GM19452 (cell line): ENCODE measurements at regions not wholly inside any gene's neighbourhood (a gene's known extent, or its start where the extent isn't known, plus 50 kb on each side); places are given as distances from the start of the nearest gene placed in this dataset.

Source experiments
- ATAC-seq: cut with Tn5 transposase; IDR thresholded peaks from one replicate; pipeline ENCODE4 v1.9.1; 2021; ENCODE audit not compliant: unreplicated experiment

DNA sequence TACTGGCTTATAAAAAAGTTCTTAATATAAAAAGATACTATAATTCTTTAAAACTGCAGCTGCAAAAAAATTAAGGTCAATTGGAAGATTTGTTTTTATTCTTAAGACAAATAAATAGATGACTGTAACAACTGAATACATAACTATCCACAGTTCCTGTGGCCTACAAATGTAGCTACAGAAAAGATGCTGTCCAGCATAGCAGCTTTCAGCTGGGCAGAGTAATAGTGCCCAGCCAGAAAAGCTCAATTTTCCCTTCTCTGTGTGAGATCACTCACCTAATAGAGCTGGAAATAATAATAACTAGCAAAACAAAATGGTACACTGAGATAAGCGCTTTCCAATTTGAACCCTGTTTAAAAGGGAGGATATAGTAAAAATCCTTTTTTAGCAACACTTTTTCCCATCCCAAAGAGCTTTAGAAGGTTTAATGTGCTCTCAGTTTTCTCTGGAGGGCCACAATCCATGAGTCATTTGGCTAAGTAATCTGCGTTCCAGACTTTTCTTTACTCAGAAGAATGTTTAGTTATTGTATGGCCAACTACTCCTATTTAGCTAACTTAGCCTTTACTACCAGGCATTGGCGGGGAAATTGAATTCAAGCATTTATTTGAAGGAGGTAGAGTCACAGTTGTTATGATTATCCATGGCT lies 158.1 kb upstream of the SLC39A10 start:
- no peak for ATAC-seq

DNA sequence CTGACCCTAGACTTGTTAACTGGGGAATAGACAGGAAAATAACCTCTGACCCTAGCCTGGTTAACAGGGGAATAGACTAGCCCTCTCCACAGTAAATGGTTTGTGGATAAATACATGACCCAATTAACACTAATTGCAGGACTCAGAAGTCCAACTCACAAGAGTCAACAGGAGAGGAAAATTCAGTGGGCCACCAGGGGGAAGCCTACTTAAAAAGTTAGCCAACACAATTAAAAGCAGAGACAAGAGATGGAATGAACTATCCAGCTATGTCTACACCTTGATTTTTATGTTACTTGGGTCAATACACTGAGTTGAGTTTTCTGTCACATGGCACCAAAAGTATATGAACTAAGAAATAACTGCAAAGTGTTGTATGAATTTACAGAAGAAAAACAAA lies 158.8 kb upstream of the SLC39A10 start:
- ATAC-seq: no peak

DNA sequence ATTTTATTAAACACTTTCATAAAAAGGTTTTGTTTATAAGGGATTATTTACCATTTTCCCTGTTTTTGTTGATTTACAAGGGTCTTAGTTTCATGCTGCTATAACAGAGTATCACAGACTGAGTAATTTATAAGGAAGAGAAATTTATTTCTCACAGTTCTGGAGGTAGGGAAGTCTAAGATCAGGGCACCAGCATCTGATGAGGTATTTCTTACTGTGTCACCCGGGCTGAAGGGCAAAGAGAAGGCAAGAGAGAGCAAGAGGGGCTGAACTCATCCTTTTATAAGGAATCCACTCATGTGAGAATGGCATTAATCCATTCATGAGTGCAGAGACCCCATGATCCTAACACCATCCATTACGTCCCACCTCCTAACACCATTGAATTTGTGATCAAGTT lies 160.0 kb upstream of the SLC39A10 start:
- ATAC-seq: no peak

DNA sequence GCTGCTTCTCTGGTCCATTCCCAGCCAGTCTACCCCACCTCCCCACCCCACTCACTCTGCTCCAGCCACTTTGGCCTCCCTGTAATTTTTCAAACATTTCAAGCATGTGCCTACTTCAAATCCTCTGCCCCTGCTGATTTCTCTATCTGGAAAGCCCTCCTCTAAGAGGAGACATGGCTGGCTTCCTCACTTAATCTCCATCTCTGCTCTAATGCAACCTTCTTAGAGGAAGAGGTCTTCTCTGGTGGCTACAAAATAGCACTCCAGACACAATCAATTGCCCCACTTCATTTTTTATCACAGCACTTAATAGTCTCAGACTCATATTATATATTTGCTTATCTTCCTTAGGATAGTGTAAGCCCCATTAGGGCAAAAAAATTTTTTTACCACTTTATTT lies 161.1 kb upstream of the SLC39A10 start:
- no peak for ATAC-seq

DNA sequence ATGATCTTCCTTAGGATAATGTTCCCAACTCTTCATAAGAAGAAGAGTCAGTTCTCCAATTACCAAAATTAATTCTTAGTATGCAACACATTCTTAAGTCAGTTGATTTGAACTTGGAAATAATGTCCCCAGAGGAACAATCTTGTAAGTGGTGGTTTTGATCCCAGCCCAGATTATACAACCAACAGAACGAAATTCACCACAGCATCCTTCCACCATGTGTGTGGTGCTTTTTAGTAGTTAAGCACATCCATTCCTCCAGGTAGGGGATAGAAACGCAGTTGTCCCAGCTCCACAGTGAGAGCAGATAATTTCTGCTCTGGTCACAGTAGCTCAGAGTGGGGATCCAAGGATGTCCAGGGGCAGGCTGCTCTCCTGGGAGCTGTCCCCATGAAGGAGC lies 161.7 kb upstream of the SLC39A10 start:
- ATAC-seq: no peak

DNA sequence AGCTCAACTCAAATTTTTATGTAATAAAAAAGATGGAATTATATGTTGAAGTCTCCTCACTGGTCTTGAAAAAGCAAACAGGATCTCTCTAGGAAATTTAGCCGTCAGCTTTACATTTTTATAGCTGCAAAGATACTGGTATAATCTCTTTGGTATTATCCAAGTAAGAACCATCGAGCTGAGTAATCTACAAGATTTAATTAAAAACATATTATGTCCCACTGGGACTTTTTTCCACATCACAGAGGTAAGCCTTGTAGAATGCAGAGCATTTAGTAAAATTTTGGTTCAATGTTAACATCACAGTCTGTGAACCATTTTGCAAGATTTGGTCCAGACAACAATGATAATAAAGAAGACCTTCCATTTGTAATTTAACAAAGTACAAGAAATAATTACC lies 162.6 kb upstream of the SLC39A10 start:
- ATAC-seq: no peak

DNA sequence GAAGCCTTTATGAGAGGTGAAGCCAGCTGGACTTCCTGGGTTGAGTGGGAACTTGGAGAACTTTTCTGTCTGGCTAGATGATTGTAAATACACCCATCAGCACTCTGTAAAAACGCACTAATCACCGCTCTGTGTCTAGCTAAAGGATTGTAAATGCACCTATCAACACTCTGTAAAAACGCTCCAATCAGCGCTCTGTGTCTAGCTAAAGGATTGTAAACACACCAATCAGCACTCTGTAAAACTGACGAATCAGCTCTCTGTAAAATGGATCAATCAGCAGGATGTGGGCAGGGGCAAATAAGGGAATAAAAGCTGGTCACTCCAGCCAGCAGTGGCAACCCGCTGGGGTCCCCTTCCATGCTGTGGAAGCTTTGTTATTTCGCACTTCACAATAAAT lies 163.6 kb upstream of the SLC39A10 start:
- no peak for ATAC-seq

DNA sequence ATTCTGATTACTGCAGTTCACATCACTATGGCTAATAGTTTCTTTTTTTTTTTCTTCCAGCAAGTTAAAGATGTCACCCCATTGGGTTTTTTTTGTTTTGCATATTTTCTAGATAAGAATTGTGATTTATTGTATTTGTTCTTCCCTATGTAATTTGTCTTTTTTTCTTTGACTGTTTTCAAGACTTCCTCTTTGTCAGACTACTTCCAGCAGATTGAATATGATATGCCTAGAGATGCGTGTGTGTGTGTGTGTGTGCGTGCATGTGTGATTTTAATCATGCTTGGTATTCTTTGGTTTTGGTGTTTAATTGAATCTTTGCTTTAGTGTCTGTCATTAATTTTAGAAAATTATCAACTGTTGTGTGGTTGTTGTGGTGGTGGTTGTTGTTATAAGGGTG lies 166.7 kb upstream of the SLC39A10 start:
- ATAC-seq: no peak

DNA sequence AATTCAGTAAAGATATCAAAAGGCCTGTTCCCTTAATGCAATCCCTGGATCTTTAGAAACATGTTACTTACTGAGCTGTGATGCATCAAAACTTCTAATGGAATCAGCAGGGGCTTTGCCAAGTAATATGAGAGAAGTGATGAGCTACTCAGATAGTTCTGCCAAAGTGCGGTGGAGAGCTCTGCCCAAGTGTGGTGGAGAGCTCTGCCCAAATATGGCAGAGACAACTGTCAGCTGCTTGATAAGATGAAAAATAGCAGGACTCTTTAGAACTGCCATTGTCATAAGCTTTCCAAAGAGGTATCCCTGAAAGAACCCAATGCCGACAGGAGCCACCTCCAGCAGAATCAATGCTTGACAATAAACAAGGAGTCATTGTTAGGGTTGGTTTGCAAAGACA lies 167.9 kb upstream of the SLC39A10 start:
- ATAC-seq: no peak

DNA sequence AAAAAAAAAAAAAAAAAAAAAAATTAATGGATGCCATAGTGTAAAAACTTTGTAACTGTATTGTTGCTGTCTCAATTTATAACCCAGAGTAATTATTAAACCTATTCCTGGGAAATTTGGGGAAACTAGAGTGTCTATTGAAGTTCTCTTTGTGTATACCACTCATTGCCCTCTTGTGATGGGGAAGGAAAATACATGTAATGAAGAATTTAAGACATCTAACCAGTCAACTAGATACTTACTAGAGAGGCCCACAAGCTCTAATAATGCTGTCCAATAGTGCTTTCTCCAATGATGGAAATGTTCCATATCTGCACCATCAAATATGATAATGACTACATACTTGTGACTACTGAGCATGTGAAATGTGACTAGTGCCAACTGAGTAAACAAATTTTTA lies 168.5 kb upstream of the SLC39A10 start:
- ATAC-seq: no peak

DNA sequence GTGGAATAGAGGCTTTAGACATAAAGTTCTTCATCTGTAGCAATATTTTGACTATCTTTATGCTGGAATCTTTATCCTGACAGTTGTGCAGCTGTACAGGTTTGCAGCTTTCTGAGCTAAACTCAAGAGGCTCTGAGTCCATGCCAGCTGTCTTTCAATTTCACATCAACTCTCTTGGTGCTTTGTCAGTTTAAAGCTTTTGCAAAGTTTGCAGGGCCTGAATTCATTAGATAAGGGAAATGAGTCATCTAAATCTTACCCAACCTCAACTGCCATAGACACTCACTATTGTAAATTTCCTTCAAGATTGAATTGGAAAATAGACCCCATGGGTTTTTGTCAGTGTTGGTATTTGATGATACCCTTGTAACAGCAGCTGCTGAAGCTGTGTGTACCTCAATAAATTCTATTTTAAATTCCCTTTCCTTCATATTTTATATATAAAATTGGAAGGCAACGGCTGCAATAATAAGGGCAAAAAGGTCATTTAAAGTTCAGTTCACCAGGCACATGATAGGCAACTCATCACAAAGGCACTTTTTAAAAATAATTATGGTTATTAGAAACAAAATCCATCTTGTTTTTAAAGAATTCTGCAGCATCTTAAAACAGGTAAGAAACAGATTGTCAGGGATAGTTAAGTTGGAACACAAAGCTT lies 169.9 kb upstream of the SLC39A10 start:
- ATAC-seq: peak; percentile 84

DNA sequence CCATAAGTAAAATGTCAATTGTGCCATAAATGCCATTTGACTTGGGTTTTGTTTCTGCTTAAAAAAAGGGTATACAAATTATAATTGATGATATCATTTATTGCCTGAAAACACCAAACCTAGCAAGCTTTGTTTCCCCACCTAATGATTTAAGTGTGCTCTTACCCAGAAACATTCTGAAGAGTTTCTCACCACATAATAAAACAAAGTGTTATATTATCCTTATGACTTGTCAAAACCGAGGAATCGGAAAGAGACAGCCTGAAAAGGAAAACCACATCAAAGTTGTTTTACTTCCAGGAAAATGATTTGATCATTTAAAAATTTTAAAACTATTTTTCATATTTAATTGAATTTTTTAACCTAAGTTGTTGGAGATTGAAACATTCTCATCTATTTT lies 170.5 kb upstream of the SLC39A10 start:
- no peak for ATAC-seq

DNA sequence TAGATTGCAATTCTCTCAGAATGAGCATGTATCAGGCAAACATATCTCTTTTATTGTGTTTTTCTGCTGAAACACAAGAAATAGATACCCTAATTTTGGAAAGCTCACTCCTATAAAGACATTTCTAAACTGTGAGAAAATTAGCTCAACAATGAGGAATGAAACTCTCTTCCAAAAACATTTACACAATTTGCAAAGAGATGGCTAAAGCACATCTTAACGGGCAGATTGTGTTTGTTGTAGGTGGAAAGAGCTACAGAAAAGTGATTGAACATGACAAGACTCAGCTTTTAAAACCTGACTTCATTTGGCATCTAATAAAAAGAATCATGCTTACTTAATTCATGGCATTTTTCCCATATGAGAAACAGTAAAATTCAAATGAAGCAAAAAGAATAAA lies 175.0 kb upstream of the SLC39A10 start:
- no peak for ATAC-seq

DNA sequence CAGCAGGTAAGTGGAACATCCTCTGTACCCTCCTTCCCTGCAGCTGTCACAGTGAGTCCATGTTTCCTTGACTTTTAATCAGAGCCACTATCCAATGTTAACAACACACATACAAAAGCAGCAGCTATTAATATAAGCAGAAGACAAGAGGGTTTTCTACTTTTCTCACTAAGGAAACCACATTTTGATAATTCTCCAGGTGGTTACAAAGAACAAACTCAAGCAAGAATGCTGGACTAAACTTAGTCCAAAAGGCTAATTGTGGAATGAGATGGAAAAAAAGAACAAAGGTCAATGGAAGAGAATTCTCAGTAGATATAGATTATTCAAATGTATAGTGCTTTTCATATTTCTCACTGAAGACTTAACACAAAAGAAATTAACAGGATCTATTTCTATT lies 176.9 kb upstream of the SLC39A10 start:
- no peak for ATAC-seq

DNA sequence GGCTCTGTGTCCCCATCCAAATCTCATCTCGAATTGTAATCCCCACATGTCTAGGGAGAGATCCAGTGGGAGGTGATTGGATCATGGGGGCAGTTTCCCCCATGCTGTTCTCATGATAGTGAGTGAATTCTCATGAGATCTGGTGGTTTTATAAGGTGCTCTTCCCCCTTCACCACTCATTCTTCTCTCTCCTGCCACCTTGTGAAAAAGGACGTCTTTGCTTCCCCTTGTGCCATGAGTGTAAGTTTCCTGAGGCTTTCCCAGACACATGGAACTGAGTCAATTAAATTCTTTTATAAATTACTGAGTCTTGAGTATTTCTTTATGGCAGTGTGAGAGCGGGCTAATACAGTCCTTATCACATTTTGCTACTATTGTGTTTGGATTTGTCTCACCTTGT lies 177.6 kb upstream of the SLC39A10 start:
- ATAC-seq: no peak

DNA sequence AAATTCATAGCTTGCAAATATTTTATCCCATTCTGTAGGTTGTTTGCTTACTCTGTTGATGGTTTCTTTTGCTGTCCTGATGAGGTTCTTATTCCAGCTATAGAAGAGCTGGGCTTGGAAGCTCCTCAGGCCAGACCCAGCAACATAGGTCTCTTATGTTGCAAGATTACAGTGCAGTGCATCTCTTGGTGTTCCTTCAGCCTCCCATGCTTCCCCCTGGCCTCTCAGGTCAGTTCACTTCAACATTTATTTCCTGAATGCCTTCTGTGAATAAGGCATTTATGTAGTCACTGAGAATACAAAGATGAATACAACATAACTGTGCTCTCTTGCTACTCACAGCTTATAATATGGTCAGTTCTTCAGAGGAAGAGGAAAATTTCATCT lies 179.0 kb upstream of the SLC39A10 start:
- ATAC-seq: peak; percentile 23

DNA sequence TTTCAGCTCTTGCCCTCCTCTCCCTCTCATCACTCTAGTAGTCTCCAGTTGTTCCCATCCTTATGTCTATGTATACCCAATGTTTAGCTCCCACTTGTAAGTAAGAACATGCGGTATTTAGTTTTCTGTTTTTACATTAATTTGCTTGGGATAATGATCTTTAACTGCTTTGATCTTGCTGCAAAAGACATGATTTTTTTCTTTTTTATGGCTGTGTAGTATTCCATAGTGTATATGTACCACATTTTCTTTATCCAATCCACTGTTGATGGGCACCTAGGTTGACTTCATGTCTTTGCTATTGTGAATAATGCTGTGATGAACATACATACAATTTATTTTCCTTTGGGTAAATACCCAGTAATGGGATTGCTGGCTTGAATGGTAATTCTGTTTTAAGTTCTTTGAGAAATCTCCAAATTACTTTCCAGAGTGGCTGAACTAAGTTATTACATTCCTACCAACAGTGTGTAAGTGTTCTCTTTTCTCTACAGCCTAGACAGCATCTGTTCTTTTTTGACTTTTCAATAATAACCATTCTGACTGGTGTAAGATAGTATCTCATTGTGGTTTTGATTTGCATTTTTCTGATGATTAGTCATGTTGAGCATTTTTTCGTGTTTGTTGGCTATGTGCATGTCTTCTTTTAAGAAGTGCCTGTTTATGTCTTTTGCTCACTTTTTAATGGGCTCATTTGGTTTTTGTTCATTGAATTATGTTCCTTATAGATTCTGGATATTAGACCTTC lies 179.6 kb upstream of the SLC39A10 start:
- ATAC-seq: peak; percentile 77

DNA sequence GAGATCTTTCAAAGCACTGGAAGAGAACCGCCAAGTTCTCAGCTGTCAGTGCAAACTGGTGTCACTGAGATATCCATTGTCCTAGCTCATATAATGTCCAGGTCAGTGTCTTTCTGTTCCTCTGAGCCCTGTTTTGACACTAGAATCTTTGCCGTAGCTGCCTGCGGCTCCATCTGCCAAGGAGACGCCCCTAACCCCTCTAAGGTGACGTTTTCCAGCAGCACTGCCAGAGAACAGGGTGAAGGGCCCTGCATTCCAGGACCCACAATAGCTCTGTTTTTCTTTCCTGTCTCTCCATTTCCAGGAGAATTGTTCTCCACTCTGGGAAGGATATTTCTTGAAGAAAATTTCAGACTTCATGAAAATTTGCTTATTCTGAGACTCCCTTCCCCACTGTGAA lies 181.7 kb upstream of the SLC39A10 start:
- no peak for ATAC-seq

DNA sequence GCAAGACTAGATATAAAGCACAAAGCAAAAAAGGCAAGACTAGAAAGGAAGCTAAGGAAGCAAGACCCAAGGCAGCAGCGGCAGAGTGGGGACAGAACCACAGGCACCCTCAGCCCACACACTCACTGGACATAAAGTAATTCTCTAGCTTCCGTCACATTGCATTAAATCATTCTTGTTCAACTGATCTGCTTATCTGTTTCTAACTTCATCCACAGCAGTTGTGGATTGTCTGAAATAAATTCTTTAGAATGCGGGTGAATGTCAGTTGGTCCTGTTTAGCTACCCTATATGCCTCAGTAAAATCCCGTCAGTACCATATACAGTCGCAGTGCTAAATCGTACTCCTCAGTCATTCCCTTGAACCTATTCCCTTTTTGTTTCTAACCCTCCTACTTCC lies 183.2 kb upstream of the SLC39A10 start:
- ATAC-seq: no peak

DNA sequence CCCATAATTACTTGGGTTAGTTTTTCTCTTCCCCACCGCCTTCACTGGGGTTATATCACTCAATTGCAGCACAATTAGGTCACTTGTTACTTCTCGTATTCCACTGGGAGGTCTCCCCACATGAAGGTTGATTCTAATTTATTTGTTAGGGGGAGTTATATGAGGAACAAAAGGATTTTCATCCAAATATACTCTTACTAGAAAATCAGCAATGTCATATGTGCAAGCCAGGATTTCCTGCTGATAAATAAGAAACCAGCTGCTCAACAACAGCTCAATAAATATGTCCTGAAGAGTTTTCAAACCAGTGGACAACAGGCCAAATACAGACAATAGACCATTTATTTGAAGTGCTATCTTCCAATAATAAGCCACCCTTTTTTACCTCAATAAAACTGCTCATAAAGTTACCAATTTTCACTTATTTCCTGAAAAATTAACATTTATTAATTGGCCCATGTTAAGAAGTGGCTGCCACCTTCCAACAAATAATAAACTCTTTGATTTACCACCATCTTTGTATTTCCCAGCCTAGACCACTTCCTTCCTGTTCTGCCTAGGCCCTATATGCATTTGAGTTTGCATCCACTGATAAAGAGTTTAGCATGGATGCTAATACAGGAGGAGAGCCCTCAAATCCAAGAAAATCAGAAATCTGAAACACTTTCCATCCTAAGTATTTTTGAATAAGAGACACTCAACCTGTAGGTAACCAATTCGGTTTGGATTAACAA lies 184.4 kb upstream of the SLC39A10 start:
- no peak for ATAC-seq

DNA sequence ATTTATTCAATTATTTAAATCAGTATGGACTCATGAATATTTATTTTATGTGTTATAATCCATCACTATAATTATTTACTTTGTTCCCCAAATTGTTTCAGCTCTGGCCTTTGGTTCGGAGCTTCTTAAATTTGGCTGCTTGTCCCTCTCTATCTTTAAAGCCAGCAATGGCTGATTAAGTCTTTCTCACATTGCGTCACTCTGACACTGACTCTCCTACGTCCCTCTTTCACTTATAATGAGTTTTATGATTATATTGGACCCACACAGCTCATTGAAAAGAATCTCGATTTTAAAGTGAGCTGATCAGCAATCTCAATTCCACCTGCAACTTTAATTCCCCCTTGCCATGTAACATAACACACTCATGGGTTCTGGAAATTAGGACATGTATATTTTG lies 185.2 kb upstream of the SLC39A10 start:
- no peak for ATAC-seq

DNA sequence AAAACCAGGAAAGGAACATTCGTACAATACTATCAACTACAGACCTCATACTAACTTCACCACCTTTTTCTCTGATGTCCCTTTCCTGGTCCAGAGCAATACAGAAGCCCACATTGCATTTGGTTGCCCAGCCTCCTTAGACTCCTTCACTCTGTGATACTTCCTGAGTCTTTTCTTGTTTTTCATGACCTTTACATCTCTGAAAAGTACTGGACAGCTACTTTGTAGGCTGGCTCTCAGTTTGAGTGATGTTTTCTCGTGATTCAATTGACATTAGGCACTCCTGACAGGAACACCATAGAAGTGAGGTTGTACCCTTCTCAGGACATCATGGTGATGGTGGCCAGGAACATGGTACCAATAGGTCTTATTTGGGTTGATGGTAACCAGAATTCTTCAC lies 185.9 kb upstream of the SLC39A10 start:
- no peak for ATAC-seq
